HG03064 (cell line): ENCODE measurements at regions not wholly inside any gene's neighbourhood (a gene's known extent, or its start where the extent isn't known, plus 50 kb on each side); places are given as distances from the start of the nearest gene placed in this dataset.
A peak's percentile ranks its signal among the peaks of the same experiment; 100 is the strongest.

Experiments used
- ATAC-seq: cut with Tn5 transposase; IDR thresholded peaks from one replicate; pipeline ENCODE4 v1.9.1; 2021; ENCODE audit warnings: low read depth; ENCODE audit not compliant: unreplicated experiment

DNA sequence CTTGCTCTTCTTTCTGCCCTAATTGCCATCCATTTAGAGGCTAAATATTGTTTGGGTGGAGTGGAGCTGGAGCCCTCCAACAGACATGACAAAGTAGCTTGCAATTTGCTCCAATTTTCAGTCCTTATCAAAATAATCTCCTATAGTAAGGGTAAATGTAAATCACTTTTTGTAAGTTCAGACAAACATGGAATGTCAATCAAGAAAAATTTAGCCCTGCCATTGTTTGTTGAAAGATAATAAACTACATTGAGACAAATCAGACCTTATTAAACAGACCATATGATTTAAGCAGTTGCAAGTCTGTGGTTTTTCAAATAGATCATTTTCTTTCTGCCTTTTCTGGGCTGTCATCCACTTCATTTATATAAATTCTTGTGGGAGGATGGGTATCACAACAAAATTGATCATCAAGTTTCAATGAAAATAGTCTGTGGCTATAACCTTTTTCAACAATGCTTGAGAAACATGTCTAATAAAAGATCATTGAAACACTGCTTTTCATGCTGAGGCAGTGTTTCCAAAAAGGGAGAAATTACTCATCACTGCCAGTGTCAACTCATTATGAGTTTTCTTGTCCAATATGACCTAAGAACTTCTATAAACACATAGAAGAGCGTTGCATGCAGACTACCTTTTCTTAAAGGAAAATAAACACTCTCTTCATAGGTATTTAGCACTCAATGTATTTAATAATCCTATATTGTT lies 1152.0 kb upstream of the B3GALT2 start:
- ATAC-seq, result no peak

DNA sequence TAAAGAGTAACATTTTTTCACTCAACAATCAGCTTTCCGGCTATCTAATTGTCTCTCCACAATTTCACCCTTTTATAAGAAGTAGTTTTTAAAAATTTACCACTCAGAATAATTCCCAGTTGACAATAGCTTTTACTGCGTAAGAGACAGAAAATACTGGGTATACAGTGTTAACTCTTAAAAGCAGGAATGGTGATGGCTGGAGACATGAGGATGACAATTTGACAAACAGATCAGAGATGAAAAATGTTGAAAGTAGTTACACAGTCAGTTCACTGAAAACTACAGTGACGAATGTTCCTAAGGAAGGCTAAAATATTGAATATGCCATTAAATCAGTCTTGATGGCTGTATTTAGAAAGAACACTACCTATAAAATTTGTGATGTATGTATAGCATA lies 1146.8 kb upstream of the B3GALT2 start:
- no peak for ATAC-seq

DNA sequence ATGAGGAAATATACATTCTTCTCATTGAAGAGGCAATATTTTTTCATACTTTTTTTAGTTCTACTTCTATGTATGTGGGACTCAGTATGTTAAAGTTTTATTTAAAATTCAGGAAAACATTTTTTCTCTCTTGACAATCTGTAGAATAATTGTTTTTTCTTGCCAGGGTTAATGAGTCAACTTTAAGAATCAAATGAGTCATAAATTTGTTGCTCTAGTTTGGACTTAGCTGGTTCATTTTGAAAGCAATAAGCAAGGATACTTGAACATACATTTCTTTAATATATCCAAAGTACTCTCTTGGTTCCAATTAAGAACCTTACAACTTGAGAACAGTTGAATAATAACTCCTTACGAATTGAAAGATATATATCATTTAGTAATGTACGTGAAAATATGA lies 1145.3 kb upstream of the B3GALT2 start:
- no peak for ATAC-seq

DNA sequence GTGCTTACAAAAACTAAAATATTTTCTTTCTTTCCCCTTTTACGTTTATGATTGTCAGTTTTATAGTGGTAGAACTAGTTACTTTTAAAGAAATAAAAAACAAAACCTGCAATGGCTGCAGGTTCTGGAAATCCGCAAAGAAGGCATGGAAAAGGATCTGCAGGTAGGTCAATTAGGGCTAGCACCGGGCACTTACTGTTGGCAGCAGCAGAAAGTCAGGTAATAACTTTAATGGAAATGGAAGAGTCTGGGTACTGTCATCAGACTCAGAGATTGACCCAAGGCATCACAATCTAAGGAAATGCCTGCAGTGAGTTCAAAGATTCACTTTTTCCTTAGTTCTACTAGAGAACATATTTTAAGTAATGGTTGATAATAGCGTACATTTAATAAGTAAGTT lies 1136.3 kb upstream of the B3GALT2 start:
- ATAC-seq, result no peak

DNA sequence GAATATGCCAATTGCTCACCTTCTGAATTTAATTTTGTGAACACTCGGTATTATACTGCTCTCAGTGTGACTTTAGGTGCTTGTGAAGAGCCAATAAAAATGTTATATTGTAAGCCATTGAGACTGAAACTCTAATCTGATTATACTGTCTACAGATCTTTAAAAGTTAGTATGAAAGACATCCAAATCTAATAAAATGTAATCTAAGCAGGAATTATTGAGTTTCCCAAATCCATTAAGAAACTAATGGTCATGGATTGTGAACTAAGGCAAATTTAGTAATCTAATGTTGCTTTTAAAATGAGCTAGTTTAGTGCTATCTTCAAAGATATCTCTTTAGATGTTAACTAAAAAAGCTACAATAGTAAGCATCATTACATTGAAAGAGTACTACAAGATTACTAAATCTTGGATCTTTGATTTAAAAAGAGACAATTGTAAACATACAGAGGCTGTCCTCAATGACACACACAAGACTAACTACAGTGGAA lies 1132.4 kb upstream of the B3GALT2 start:
- ATAC-seq, result no peak

DNA sequence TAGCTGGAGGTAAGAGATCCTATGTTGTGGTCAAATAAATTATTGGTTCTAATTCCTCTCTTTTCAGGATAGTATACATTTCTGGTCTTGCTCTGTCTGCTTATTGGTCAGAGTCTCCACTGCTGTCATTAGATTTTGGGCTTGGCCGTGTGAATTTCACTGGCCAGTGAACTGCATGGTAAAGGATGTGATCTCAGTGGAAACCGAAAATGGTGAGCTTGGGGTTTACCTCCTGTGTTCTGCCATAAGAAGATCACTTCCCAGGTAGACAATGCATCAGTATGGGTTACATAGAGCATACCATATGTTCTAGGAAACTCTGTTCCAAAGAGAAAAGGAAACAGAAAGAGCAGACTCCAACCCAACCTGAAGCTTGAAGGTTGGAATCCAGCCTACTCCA lies 1123.3 kb upstream of the B3GALT2 start:
- no peak for ATAC-seq

DNA sequence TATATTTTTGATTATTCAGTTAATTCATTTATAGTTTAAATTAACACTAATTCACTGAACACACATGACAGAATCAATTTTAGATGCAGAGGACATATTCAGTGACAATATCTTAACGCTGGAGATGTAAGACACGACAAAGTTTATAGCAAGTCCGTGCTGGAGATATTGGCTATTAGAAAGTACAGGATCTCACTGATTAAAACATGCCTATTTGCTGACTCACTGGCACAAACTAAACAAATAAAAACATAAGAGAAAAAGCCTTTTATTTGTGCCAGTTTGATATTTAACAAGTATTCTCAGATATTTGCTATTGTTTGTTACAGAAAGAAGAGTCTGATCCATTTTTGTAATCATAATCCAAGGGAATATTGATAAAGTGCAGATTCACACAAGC lies 1122.9 kb upstream of the B3GALT2 start:
- no peak for ATAC-seq

DNA sequence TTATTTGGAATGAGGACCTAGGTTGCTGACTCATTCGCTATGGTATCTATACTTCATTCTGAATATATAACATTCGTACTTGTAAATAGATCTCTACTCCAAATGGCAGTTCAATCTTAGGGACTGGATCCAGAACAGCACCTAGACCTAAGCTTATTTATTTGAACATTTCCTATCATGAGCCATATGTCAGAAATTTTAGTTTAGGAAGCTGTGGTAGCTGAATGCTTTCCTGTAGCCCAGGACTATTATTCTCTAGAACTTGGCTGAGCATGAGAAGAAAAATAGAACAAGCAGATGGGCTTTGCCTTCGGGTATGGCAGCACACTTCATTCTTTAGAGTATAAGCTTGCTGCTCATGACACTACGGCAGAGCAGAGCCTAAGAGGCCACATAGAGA lies 1114.4 kb upstream of the B3GALT2 start:
- no peak for ATAC-seq

DNA sequence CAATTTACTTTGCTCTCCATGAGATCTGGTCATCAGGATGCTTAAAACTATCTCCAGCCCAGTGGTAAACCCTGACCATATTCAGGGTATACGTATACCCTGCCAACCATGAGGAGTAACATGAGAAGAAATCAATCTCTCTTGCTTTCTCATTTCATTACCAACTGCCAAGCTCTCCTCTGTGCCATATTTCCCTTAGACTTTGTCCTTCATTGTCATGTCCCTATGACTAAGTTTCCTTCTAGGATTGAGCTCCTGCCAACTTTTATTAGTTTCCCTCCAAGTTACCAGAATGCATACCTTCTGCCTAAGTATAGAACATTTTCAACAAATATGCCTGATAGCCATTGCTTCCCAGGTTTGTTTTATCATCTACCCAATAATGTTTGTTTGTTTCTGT lies 1113.9 kb upstream of the B3GALT2 start:
- ATAC-seq, result no peak

DNA sequence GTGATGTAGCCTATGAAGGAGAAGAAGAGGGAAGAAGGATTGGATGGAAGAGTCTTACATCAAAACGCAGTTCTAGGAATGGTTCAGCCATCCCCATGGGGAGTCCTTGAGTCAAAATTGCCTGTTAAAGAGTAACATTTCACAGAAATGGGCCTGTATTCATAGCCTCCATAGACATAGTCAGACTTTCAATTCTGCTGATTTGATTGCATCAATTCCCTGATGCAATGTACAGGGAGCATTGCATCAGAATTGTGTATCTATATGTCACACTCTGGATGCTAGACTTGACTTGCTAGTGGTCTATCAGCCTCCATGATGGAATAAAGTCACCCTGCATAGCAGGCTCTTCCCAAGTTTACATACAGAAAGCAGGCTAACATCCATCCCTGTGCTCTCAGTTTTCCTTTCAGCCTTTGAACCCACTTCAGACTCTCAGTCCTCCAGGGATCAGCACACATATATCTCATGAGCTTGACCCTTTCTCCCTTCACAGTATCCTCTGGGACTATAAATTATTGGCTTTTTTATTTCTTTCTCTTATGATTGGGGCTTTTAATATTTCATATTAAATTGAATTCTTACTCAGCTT lies 1111.7 kb upstream of the B3GALT2 start:
- no peak for ATAC-seq

DNA sequence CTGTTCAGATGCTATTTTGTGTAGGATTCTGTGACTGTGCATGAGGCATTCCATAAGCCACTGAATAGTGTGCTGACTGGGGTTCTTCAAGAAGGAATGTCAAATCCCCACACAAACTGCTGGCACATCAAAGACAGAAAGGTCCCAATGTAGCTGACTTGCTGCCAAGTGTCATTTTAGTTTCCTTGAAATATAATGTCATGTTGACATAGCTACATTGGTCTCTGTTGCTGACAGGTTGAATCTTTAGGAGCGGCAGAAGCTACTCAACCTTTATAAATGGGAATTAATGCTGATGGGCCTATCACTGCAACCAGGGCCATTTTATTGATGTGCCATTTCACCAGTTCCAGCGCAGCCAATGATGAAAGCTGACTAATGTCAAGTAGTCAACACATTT lies 1110.7 kb upstream of the B3GALT2 start:
- no peak for ATAC-seq

DNA sequence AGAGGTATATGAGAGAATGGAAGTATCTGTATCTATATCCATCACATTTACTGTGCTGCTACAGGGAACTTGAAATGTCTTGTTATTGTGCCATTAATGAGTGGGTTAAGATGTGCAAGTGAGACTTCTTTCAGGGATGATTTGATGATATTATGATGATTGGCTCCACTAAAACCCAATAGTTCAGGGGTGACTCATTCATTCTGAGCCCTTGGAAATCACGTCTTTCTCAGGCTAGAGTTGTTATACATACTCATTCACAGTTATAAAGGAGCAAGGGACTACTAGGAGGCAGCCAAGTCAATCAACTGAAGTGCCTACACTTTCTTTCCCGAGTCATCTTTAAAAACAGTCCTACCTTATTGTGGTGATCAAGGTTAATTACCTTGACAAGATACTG lies 1109.8 kb upstream of the B3GALT2 start:
- ATAC-seq, result no peak

DNA sequence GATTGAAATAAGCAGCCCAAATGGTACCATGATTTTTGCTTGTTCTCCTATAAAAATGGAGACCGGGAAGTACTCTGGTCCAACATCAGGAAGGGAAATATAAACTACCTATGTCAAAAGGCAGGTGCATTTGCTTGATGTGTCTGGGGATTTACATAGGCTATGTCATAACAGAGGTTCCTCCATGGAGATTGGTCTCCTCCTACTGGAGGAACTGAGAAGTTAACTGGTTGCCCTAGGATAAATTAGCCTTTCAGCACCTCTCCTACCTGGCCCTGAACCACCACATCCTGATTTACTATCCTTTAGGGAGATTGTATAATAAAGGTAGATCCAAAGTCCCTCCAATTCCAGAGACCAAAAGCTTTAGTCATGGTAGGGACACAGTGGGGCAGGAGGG lies 1109.3 kb upstream of the B3GALT2 start:
- peak; percentile 88 for ATAC-seq

DNA sequence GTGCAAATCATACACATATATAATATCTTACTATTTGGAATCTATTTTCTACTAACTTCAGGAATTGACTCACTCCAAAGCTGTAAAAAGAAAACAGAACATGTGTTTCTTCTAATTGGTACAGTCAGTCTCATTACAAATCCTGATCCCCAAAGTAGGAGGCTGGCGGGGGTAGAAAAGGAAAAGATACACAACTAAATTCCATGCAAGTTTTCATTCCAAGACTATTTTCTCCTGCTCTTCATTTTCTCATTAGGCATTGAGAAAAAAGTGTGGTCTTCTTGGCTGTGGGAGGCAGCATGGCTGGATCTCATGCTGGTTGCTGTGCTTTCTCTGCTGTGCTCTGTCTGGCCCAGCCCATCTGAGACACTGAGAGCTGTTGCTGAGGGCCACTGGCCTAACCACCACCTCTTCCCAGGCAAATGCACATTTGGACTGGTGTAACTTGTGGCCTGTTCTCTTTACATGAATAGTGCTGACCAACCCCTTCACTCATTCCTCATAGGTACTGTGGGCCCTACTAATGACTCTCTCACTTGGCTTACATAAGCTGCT lies 1107.5 kb upstream of the B3GALT2 start:
- ATAC-seq, result no peak

DNA sequence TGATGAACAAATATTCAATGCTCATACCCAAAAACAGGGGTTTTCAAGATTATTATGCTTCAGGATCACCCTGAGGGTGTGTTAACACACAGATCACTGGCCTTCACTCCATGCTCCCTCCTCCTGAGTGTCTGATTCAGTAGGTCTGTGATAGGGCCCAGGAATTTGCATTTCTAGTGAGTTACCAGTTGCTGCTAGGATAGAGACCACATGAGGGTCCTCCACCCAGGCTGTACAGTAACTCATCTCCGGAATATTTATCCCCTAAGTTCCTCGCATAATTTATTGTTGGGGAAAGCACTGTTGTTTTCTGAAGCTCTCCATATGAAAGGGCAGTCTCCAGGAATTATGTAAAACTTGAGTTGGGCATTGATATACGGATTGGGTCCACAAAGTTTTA lies 1106.6 kb upstream of the B3GALT2 start:
- ATAC-seq, result no peak

DNA sequence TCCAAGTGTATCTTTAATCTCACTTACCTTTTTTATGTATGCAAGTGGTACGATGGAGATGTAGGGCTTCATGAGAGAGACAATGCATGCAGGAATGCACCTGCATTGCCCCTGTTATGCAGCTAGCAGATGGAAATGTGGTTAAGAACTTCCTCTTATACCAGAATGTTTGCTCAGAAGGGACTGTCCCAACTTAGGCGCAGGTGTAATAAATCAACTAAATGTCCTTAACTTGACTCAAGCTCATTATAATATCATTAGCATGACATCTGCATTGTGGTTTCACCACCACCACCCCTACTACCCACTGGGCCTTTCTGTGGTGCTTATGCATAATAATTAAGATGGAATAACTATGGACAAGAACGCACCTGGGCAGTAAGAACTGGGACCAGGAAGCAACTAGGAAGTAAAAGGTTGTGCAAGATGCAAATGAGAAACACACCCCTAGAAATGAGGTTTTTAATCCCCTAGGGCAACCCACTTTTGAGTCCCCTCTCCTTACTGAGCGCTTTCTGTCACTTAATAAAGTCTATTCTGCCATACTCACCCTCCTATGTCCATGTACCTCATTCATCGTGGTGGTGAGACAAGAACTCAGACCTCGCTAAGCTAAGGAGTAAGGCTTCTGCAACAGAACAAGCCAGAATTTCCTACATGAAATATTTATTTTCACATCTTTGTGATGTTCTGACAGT lies 1103.3 kb upstream of the B3GALT2 start:
- ATAC-seq, result peak; percentile 95

DNA sequence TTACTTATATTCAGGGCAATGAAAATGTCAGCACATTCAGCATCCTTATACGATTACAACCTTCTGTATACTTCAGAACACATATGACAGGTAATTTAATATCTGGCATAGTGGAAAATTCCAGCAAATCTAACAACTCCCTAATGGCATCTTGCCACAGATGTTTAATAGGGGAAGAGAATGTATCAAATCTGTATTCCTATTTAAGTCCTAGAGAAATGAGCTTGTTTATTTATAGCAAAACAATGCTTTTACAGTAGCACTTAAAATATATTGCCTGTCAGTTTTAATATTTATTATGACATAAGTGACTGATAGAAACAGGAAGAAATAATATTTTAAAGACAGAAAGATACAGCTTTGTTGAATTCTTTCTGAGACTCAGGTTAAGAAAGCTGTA lies 1101.8 kb upstream of the B3GALT2 start:
- no peak for ATAC-seq

DNA sequence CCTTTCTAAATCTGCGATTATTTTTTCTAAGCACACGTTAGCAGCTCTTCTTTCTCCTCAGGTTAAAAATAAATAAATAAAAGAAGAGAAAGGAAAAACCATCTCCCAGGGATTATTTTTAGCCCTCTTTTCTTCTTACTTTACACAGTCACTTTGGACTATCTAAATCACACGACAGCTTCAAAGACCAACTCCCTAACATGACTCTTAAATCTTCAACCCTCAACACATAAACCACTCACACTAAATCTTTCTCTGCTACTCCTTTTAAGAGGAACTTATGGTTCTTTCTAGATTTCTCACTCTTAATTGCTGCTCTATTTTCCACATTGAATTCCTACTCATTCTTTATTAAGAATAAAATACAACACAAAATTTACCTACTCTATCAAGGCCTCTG lies 1095.0 kb upstream of the B3GALT2 start:
- no peak for ATAC-seq

DNA sequence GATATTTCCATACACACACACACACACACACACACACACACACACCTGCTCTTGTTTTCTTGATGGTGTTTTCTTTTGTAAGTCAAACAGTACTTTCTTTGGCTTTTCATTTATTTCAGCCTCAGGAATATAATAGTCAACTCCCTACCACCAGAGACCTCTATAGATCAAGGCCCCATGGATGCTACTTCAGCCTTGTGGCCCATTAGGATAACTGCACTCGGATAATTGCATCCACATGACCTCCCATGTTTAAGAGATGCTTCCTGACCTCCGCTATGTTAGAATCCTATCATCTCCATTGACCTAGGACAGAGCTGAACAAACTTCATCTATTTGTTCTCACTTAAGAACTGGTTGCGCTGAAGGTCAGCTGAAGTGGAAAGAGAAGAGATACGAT lies 1094.0 kb upstream of the B3GALT2 start:
- ATAC-seq, result no peak

DNA sequence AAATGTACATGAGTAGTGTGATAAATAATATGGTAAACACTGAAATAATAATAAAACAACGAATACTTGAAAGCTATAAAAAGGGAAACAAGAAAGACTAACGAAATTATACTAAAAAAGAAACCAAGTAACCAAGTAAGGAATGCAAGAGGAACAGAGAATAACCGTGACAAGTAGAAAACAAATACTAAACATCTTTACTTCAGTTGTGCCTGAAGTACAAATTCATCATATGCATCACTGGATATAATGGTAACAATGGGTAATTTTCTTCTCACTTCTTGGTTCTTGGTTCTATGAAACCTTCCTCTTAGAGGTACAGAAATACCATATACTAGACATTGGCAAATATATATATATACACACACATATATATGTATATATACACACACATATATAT lies 1093.6 kb upstream of the B3GALT2 start:
- ATAC-seq, result peak; percentile 86

DNA sequence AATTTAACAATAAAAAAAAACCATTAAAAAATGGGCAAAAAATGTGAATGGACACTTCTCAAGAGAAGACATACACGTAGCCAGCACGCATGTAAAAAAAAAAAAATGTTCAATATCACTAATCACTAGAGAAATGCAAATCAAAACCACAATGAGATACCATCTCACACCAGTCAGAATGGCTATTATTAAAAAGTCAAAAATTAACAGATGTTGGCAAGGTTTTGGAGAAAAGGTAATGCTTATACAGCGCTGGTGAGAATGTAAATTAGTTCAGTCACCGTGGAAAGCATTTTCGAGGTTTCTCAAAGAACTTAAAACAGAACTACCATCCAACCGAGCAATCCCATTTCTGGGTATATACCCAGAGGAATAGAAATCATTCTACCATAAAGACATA lies 1091.5 kb upstream of the B3GALT2 start:
- no peak for ATAC-seq

DNA sequence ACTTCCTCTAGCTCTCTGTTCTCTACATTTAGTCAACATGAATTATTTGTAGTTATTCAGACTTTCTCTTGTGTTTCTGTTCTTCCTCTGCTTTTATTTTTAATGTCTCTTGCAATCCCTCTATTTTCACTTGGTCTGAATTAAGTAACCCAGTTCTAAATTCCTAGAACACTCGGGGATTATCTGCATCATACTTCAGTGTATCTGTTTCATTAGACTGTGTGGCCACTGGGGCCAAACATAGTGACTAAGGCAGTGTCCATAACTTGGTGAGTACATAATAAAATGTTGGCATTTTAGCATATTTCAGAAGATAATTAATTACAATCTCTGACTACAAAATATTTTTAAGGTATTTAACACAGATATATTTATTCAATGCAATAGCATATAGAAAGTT lies 1087.2 kb upstream of the B3GALT2 start:
- no peak for ATAC-seq
